A673 (cell line): ENCODE measurements at regions not wholly inside any gene's neighbourhood (a gene's known extent, or its start where the extent isn't known, plus 50 kb on each side); places are given as distances from the start of the nearest gene placed in this dataset.

Experiments used
- BruUV-seq: library from RNA; stranded (reverse); fragments of 400-500 nt; replicated peaks from 2 replicates; lab custom pipeline; 2021; lab: Mats Ljungman, UMichigan
- CTCF ChIA-PET: fragments of 300-600 bp; sonication (Branson Sonifier 250); formaldehyde crosslinking; loops from one replicate; lab custom pipeline; 2022; ENCODE audit warnings: antibody characterized with exemption; lab: Charles Lee
- POLR2A ChIA-PET: fragments of 300-600 bp; sonication (Branson Sonifier 250); formaldehyde crosslinking; loops from one replicate; lab custom pipeline; 2022; ENCODE audit warnings: antibody characterized with exemption; ENCODE audit not compliant: low non-redundant PET; lab: Charles Lee
- DNase-seq: peaks from one replicate; pipeline ENCODE4 v3.0.0-alpha.2; 2015; ENCODE audit warnings: low spot score
- H3K27ac ChIP-seq: fragments of 200-600 bp; sonication (generic); 2 replicates; pipeline ENCODE4 v1.5.1; 2016; ENCODE audit warnings: mixed run types, low read depth, mild to moderate bottlenecking, mixed read lengths, antibody characterized with exemption, low read length; ENCODE audit not compliant: poor library complexity, severe bottlenecking
- H3K27me3 ChIP-seq: fragments of 200-600 bp; sonication (generic); replicated peaks from 2 replicates; pipeline ENCODE4 v1.6.1; 2017; ENCODE audit warnings: mixed run types, low read depth, mild to moderate bottlenecking, mixed read lengths, antibody characterized with exemption, low read length; ENCODE audit not compliant: insufficient read depth, poor library complexity
- H3K36me3 ChIP-seq: fragments of 200-600 bp; sonication (generic); 2 replicates; pipeline ENCODE4 v1.6.1; 2016; ENCODE audit warnings: mixed run types, mild to moderate bottlenecking, mixed read lengths, antibody characterized with exemption, low read length; ENCODE audit not compliant: insufficient read depth, poor library complexity, severe bottlenecking
- H3K4me1 ChIP-seq: fragments of 200-600 bp; sonication (generic); 2 replicates; pipeline ENCODE4 v1.6.1; 2017; ENCODE audit warnings: mixed run types, mild to moderate bottlenecking, mixed read lengths, antibody characterized with exemption, low read length; ENCODE audit not compliant: insufficient read depth, poor library complexity, severe bottlenecking
- H3K4me3 ChIP-seq: fragments of 200-600 bp; sonication (generic); 2 replicates; pipeline ENCODE4 v1.5.1; 2016; ENCODE audit warnings: low read depth, mixed run types, mild to moderate bottlenecking, mixed read lengths, low read length; ENCODE audit not compliant: poor library complexity, severe bottlenecking
- H3K9me3 ChIP-seq: fragments of 200-600 bp; sonication (generic); 2 replicates; pipeline ENCODE4 v1.6.1; 2016; ENCODE audit warnings: mixed run types, low read depth, mild to moderate bottlenecking, mixed read lengths, antibody characterized with exemption, low read length; ENCODE audit not compliant: poor library complexity, severe bottlenecking
- EZH2 ChIP-seq: fragments of 200-600 bp; sonication (generic); IDR thresholded peaks from 2 replicates; pipeline ENCODE4 v1.6.1; 2017; ENCODE audit warnings: borderline replicate concordance, low read depth, mild to moderate bottlenecking, mixed read lengths, antibody characterized with exemption, low read length; ENCODE audit not compliant: poor library complexity, severe bottlenecking
- intact Hi-C: fragments of 100-400 bp; cut with micrococcal nuclease; formaldehyde crosslinking; loops from one replicate; pipeline ENCODE4 v1.10.0; 2022; ENCODE audit not compliant: unreplicated experiment
- TF ChIP-seq, protein P1 (sequence below): fragments of 300-800, 200-600 bp; sonication (generic); conservative IDR thresholded peaks from 2 replicates; pipeline ENCODE4 v1.5.1; 2017; ENCODE audit warnings: low read depth, mild to moderate bottlenecking, antibody characterized with exemption, low read length, moderate library complexity, mixed read lengths

- ChIA-PET POLR2A (no interaction called here), CTCF (no interaction called here)
- no peaks in the 10 kb centered on the region for H3K36me3 ChIP-seq
- intact Hi-C loops = no loop called here
- no peak for DNase-seq
- peaks cover 22% of the 10 kb centered on the region for H3K27me3 ChIP-seq
- H3K4me3 ChIP-seq = no peak overlapping the region
- no TSS peak for BruUV-seq
- TF ChIP-seq EZH2 = no peak
- TF ChIP-seq, protein P1, sequence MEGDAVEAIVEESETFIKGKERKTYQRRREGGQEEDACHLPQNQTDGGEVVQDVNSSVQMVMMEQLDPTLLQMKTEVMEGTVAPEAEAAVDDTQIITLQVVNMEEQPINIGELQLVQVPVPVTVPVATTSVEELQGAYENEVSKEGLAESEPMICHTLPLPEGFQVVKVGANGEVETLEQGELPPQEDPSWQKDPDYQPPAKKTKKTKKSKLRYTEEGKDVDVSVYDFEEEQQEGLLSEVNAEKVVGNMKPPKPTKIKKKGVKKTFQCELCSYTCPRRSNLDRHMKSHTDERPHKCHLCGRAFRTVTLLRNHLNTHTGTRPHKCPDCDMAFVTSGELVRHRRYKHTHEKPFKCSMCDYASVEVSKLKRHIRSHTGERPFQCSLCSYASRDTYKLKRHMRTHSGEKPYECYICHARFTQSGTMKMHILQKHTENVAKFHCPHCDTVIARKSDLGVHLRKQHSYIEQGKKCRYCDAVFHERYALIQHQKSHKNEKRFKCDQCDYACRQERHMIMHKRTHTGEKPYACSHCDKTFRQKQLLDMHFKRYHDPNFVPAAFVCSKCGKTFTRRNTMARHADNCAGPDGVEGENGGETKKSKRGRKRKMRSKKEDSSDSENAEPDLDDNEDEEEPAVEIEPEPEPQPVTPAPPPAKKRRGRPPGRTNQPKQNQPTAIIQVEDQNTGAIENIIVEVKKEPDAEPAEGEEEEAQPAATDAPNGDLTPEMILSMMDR = no peak
- no peak overlapping the region for H3K27ac ChIP-seq
- no peaks in the 10 kb centered on the region for H3K4me1 ChIP-seq
- H3K9me3 ChIP-seq = peaks cover 4% of the 10 kb centered on the region
These were observed 1642.7 kb upstream of the WWC1 start for GRCh38 chr5:166648736-166649135.

DNA sequence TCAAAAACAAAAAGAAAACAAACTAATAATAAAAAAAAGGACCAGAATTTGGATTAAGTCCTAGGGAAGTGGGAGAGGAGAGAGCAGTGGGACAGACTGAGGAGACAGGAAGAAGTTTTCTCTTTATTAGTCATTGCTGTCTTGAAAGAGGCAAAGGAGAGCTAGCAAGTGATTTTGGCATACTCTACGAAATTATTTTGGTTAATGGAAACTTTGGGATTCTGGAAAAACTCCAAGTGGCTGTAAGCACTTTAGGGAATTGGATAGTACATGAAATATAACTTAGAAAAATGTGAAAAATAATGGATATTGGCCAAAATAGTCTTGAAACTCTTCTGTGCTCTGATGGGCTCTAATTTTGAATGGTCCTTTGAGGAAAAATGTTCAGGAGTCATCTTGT, 1641.8 kb upstream of the WWC1 start:
- ChIA-PET POLR2A (no interaction called here), CTCF (no interaction called here)

DNA sequence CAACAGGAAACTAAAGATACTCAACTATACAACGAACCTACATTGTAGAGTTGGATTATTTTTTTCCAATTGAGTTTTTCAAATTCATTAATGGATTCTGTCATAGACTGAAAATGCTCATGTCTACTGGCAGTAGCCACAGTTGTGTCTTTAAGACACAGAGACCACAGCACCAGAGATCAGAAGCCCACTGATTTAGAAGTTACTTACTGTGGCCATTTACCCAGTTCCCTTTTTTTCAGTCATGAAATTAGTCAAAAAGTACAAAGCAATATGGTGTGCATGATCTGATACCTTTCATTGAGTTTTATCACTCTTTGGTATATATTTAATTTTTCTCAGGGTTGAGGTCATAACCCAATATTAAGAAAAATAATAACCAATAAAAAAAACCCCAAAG, 1640.2 kb upstream of the WWC1 start:
- CTCF ChIA-PET = no interaction called here
- Histone ChIP-seq H3K27me3 (peaks cover 22% of the 10 kb centered on the region), H3K36me3 (no peaks in the 10 kb centered on the region), H3K27ac (no peak overlapping the region), H3K4me1 (no peaks in the 10 kb centered on the region), H3K4me3 (no peak overlapping the region), H3K9me3 (peaks cover 11% of the 10 kb centered on the region)
- no peak for DNase-seq
- TF ChIP-seq EZH2 = no peak
- TF ChIP-seq, protein P1 = no peak
- intact Hi-C loops = no loop called here
- no TSS peak for BruUV-seq
- POLR2A ChIA-PET = no interaction called here

More for the DNA sequence above, 1641.8 kb upstream of the WWC1 start:
- no TSS peak for BruUV-seq
- H3K36me3 ChIP-seq = no peaks in the 10 kb centered on the region
- H3K4me3 ChIP-seq = no peak overlapping the region
- no peaks in the 10 kb centered on the region for H3K4me1 ChIP-seq
- intact Hi-C loops = no loop called here
- peaks cover 22% of the 10 kb centered on the region for H3K27me3 ChIP-seq
- TF ChIP-seq, protein P1 = no peak
- no peak for DNase-seq
- H3K27ac ChIP-seq = no peak overlapping the region
- H3K9me3 ChIP-seq = peaks cover 11% of the 10 kb centered on the region
